Parathyroid adenoma (tissue), 2 donors: ENCODE measurements at regions not wholly inside any gene's neighbourhood (a gene's known extent, or its start where the extent isn't known, plus 50 kb on each side); places are given as distances from the start of the nearest gene placed in this dataset.

Experiments used
- H2AFZ ChIP-seq: fragments of 300-600 bp; sonication (generic); one replicate; pipeline ENCODE4 v1.7.0; 2017; ENCODE audit warnings: antibody characterized with exemption, mild to moderate bottlenecking
- H3K27ac ChIP-seq: fragments of 300-600 bp; sonication (generic); one replicate; pipeline ENCODE4 v1.7.0; 2017
- H3K27me3 ChIP-seq: fragments of 300-600 bp; sonication (generic); one replicate; pipeline ENCODE4 v1.7.0; 2017; ENCODE audit warnings: low read length; ENCODE audit not compliant: control insufficient read depth, insufficient read depth
- H3K36me3 ChIP-seq: fragments of 300-600 bp; sonication (generic); one replicate; pipeline ENCODE4 v1.7.0; 2017; ENCODE audit warnings: low read length; ENCODE audit not compliant: control insufficient read depth, insufficient read depth
- H3K4me1 ChIP-seq: fragments of 300-600 bp; sonication (generic); one replicate; pipeline ENCODE4 v1.7.0; 2017; ENCODE audit warnings: control low read depth
- H3K4me2 ChIP-seq: fragments of 300-600 bp; sonication (generic); one replicate; pipeline ENCODE4 v1.7.0; 2017; ENCODE audit warnings: low read length
- H3K4me3 ChIP-seq: fragments of 300-600 bp; sonication (generic); one replicate; pipeline ENCODE4 v1.7.0; 2017; ENCODE audit warnings: low read depth, low read length
- H3K79me2 ChIP-seq: fragments of 300-600 bp; sonication (generic); one replicate; pipeline ENCODE4 v1.7.0; 2017; ENCODE audit warnings: control low read depth
- H3K9ac ChIP-seq: fragments of 300-600 bp; sonication (generic); one replicate; pipeline ENCODE4 v1.7.0; 2017; ENCODE audit warnings: mild to moderate bottlenecking
- H3K9me3 ChIP-seq: fragments of 300-600 bp; sonication (generic); one replicate; pipeline ENCODE4 v1.7.0; 2017; ENCODE audit warnings: low read length; ENCODE audit not compliant: control insufficient read depth
- TF ChIP-seq, protein P1 (sequence below): fragments of 300-600 bp; sonication (generic); IDR thresholded peaks from one replicate; pipeline ENCODE4 v1.7.0; 2017; ENCODE audit warnings: antibody characterized with exemption, mild to moderate bottlenecking
- donor health status: primary hyperparathyroidism.

DNA sequence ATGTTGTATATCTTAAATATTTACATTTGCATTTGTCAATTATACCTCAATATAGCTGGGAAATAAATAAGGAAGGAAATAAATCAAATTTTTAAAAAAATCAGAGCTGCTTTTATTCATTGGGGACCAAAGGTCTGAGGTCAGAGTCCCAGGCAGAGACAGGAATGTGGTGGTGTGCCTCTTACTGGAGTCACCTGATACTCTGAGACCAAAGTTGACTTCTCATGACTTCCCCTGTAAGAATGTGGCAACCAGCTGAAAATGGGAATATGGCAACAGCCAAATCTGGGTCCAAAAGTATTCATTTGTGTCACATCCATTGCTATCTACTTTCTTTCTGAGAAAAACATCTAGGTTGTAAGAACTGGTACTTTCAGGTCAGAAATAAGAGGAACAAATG, 496.6 kb upstream of the TMPO start:
- Histone ChIP-seq H3K79me2 (no peaks in the 10 kb centered on the region), H3K9me3 (no peaks in the 10 kb centered on the region), H3K9ac (no peak overlapping the region), H2AFZ (no peak overlapping the region), H3K4me2 (no peak overlapping the region), H3K27ac (no peak overlapping the region), H3K27me3 (no peaks in the 10 kb centered on the region), H3K4me1 (no peaks in the 10 kb centered on the region), H3K36me3 (no peaks in the 10 kb centered on the region), H3K4me3 (no peak overlapping the region)
- TF ChIP-seq, protein P1, sequence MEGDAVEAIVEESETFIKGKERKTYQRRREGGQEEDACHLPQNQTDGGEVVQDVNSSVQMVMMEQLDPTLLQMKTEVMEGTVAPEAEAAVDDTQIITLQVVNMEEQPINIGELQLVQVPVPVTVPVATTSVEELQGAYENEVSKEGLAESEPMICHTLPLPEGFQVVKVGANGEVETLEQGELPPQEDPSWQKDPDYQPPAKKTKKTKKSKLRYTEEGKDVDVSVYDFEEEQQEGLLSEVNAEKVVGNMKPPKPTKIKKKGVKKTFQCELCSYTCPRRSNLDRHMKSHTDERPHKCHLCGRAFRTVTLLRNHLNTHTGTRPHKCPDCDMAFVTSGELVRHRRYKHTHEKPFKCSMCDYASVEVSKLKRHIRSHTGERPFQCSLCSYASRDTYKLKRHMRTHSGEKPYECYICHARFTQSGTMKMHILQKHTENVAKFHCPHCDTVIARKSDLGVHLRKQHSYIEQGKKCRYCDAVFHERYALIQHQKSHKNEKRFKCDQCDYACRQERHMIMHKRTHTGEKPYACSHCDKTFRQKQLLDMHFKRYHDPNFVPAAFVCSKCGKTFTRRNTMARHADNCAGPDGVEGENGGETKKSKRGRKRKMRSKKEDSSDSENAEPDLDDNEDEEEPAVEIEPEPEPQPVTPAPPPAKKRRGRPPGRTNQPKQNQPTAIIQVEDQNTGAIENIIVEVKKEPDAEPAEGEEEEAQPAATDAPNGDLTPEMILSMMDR, result no peak

DNA sequence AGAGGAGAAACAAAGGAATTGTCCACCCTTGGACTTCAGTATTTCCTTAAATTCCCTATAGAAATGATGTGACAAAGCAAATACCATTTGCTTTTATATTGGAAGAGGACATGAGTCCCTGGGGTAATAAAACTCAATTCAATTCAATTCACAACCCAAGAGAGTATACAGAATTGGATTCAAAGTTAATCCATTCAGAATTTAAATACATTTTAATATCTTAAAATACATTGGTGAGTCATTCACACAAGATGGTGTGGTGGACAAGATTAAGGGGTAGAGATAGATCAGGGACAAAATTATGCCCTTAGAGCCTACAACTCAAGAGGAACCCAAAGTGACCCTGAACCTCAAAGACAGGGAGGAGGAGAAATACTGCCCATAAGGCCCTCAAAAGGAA, 495.0 kb upstream of the TMPO start:
- Histone ChIP-seq H3K27ac (no peak overlapping the region), H3K4me2 (no peak overlapping the region), H3K27me3 (no peaks in the 10 kb centered on the region), H3K9me3 (no peaks in the 10 kb centered on the region), H3K79me2 (no peaks in the 10 kb centered on the region), H3K4me3 (no peak overlapping the region), H3K9ac (no peak overlapping the region), H3K36me3 (no peaks in the 10 kb centered on the region), H3K4me1 (no peaks in the 10 kb centered on the region), H2AFZ (no peak overlapping the region)
- TF ChIP-seq, protein P1, result no peak

DNA sequence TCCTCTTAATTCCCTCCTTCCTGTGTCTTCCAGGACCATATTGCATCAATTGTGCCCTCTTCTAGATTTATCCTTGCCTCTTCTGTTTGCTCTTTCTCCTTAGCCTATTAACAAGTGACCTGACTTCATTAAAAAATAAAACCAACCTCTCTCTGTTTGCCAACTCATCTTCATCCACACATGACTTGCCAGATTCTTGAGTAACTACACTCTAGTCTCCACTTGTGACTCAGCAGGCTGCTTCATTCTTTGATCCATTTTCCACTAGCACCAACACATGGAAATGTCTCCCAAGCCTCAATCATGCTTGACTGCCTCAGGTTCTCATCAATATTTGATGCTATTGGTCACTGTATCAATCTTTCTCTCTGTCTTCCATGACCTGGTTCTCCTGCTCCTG, 492.4 kb upstream of the TMPO start:
- H2AFZ ChIP-seq, result no peak overlapping the region
- H3K27me3 ChIP-seq, result no peaks in the 10 kb centered on the region

DNA sequence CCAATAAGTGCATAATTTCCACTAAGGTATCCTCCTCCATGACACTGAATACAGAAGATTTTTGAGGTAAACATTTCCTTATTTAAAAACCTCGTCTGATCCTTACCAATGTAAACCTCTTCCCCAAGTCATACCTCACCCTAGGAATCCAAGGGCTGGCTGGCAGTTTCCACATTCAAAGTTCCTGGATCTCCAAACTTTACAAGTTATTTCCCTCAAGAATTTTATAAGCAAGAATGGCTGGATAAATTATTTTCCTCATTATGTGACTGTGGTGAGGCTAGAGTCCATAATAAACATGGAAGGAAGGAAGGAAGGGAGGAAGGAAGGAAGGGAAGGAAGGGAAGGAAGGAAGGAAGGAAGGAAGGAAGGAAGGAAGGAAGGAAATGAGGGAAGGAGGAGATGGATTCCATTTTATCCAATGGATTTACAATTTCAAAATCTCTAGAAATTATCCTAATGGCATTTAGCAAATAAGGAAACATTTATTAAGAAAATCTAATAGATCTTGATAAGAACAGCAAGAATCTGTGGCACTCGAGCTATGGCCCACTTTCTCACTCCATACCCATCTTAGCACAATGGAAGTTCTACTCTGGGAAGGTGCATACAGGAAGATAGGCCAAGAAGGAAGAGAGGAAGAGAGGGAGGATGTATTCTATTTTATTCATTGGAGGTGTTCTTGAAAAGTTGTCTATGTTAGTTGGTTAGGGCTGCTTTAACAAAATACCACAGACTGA, 477.8 kb upstream of the TMPO start:
- Histone ChIP-seq H2AFZ (no peak overlapping the region), H3K4me2 (no peak overlapping the region)
- TF ChIP-seq, protein P1, result no peak

More for the DNA sequence above, 492.4 kb upstream of the TMPO start:
- Histone ChIP-seq H3K27ac (no peak overlapping the region), H3K36me3 (no peaks in the 10 kb centered on the region), H3K4me3 (no peak overlapping the region), H3K9me3 (no peaks in the 10 kb centered on the region), H3K9ac (no peak overlapping the region), H3K79me2 (no peaks in the 10 kb centered on the region), H3K4me2 (no peak overlapping the region), H3K4me1 (no peaks in the 10 kb centered on the region)
- TF ChIP-seq, protein P1, result no peak

DNA sequence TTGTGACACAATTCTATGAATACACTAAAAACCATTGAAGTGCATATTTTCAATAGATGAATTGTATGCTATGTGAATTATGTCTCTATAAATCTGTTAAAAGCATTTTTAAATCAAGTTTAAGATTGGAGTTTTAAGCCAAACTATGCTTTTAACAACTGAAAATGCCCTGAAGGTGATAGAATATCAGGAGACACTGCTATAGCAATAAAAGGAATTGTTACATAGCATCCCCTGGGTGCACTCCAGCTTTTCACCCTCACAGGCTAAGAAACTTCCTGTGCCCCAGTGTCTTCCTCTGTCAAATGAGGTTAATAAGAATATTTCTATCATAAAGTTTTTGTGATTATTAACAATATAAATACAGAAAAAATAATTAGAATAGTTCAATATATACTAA, 472.7 kb upstream of the TMPO start:
- H3K9me3 ChIP-seq, result peaks cover 7% of the 10 kb centered on the region

More for the DNA sequence above, 477.8 kb upstream of the TMPO start:
- Histone ChIP-seq H3K36me3 (no peaks in the 10 kb centered on the region), H3K79me2 (no peaks in the 10 kb centered on the region), H3K27me3 (no peaks in the 10 kb centered on the region), H3K9ac (no peak overlapping the region), H3K4me1 (no peaks in the 10 kb centered on the region), H3K4me3 (no peak overlapping the region), H3K27ac (no peak overlapping the region), H3K9me3 (peaks cover 7% of the 10 kb centered on the region)

More for the DNA sequence above, 472.7 kb upstream of the TMPO start:
- H3K4me1 ChIP-seq, result no peaks in the 10 kb centered on the region
- H3K79me2 ChIP-seq, result no peaks in the 10 kb centered on the region
- TF ChIP-seq, protein P1, result no peak
- no peaks in the 10 kb centered on the region for H3K27me3 ChIP-seq
- no peaks in the 10 kb centered on the region for H3K36me3 ChIP-seq
- H2AFZ ChIP-seq, result no peak overlapping the region
- no peak overlapping the region for H3K4me3 ChIP-seq
- no peak overlapping the region for H3K4me2 ChIP-seq
- no peak overlapping the region for H3K9ac ChIP-seq
- no peak overlapping the region for H3K27ac ChIP-seq
